GM12864 (cell line): ENCODE measurements at regions not wholly inside any gene's neighbourhood (a gene's known extent, or its start where the extent isn't known, plus 50 kb on each side); places are given as distances from the start of the nearest gene placed in this dataset.

Experiments
- DNase-seq: peaks from one replicate; pipeline ENCODE4 v3.0.0-alpha.2; 2011; ENCODE audit warnings: low read depth
- H3K4me3 ChIP-seq: 2 replicates; pipeline ENCODE4 v1.5.1; 2011; ENCODE audit warnings: mild to moderate bottlenecking, low read depth, low read length, control low read depth
- CTCF ChIP-seq: IDR thresholded peaks from 2 replicates; pipeline ENCODE4 v1.5.1; 2011; ENCODE audit warnings: low read depth, mild to moderate bottlenecking, moderate library complexity, low read length, control low read depth, inconsistent platforms; ENCODE audit errors: missing control alignments

- TF ChIP-seq CTCF = no peak
- DNase-seq = no peak
- no peak overlapping the region for H3K4me3 ChIP-seq
Measured at GRCh38 chr6:10305790-10306415, 109.0 kb downstream of the TFAP2A start.

GRCh38 chr6:10303608-10304506, 111.0 kb downstream of the TFAP2A start:
- no peak overlapping the region for H3K4me3 ChIP-seq
- no peak for DNase-seq
- no peak for TF ChIP-seq CTCF

GRCh38 chr6:10302566-10303235, 112.2 kb downstream of the TFAP2A start:
- H3K4me3 ChIP-seq = no peak overlapping the region
- TF ChIP-seq CTCF = no peak
- DNase-seq = no peak

GRCh38 chr6:10300071-10300470, 114.8 kb downstream of the TFAP2A start:
- H3K4me3 ChIP-seq = no peak overlapping the region
- DNase-seq = peak; percentile 3
- TF ChIP-seq CTCF = no peak

- no peak for DNase-seq
- TF ChIP-seq CTCF = no peak
- H3K4me3 ChIP-seq = no peak overlapping the region
Measured at GRCh38 chr6:10297832-10298231, 117.0 kb downstream of the TFAP2A start.

- no peak for TF ChIP-seq CTCF
- H3K4me3 ChIP-seq = no peak overlapping the region
- no peak for DNase-seq
Measured at GRCh38 chr6:10278746-10279145, 136.1 kb downstream of the TFAP2A start.
